Brain pericyte (primary cell): ENCODE measurements at regions not wholly inside any gene's neighbourhood (a gene's known extent, or its start where the extent isn't known, plus 50 kb on each side); places are given as distances from the start of the nearest gene placed in this dataset.

Experiments
- DNase-seq: peaks from one replicate; pipeline ENCODE4 v3.0.0-alpha.2; 2012; ENCODE audit warnings: low read depth, low spot score

- no peak for DNase-seq
Measured at GRCh38 chr14:61108496-61109141, 127.6 kb downstream of the SLC38A6 start.

DNA sequence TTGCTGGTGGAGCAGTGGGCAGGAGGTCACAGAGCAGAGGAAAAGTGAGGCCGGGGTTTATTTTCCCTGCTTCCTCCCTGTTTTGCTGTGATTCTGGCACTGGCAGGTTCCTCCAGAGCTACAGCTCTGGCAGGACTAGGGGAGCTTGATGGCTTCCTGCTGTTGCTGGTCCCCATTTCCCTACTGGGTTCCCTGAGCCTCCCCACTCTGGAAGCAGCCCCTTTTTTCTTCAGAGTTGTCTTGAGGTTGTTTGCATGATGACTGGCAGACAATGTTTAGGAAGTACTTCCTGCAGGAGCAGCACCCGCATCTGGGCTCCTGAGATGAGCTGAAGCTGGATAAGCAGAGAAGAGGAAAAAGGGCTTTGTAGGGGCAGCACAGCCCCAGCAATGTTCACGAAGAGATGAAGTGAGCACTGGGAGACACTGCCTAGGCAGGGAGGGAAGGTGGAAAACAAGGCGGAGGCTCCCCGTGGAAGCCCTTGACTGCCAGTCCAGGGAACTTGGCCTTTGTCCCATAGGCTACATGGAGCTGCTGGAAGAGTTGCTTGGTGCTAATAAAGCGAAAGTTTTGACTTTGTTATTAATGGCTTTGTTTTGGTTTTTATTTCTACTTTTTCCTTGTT, 126.9 kb downstream of the SLC38A6 start:
- no peak for DNase-seq

DNA sequence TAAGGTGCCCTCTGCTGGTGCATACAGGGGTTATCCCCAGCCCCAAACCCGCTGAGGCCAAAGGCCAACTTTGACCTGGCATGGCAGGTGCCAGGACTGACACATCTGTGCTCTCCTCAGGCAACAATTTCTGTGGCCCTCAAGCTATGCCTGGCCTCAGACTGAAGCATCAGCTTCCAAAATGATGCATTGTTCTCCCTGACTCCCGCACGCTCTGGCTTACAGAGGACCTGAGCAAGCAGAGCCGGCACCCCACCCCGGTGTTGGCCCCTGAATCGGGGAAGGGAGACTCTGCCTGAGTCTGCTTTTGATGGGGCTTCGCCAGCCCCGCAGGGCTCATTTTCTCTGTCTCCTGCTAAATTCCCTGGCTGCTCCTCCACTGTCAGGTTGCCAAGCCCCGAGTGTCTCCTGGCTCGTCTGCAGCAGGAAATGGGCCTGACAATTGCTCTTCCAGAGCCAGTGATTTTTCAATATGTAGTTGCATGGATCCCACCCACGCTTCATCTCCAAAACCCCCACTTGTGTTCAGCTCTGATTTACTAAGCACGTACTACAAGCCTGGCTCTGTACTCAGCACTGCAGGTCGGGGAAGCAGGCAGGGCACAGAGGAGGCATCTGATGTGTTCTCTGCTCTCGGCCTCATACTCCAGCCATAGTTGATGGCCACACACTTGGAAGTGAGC, 126.1 kb downstream of the SLC38A6 start:
- DNase-seq = no peak

DNA sequence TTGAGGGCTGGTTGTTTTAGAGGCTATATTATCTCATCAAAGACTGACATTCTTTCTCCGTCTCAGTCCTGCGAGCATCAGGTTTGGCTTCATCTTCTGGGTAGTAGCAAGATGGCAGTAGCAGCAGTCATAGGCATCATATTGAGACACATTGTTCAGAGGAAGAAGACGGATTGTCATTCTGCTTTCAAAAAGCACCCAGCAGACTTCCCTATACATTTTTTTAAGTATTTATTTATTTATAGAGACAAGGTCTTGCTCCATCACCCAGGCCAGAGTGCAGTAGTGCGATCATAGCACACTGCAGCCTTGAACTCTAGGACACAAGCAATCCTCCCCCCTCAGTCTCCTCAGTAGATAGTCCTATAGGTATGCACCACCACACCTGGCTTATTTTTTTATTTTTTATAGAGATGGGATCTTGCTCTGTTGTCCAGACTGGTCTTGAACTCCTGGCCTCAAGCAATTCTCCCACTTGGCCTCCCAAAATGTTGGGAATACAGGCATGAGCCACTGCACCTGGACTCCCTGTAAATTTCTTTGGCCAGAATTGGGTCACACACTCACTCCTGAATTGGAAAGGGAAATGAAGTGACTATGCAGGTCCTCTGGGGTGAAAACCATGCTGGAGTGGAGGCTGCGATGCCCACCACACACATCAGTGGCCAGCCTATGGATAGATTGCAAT, 125.4 kb downstream of the SLC38A6 start:
- DNase-seq = no peak

DNA sequence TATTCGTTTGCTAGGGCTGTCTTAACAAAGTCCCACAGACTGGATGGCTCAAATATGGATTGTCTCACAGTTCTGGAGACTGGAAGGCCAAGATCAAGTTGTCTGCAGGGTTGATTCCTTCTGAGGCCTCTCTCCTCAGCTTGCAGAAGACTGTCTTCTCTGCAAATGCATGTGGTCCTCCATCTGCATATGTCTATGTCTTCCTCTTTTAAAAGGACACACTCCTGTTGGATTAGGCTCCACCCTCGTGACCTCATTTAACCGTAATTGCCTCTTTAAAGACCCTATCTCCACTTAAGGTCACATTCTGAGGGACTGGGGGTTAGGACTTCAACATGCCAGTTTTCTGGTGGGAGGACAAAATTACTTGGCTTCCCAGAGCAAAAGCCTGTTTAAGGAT, 123.3 kb downstream of the SLC38A6 start:
- DNase-seq = no peak

- DNase-seq = peak; percentile 91
Measured at GRCh38 chr14:61103541-61104339, 122.7 kb downstream of the SLC38A6 start.

GRCh38 chr14:61102549-61103466, 121.8 kb downstream of the SLC38A6 start:
- no peak for DNase-seq
